Gastrocnemius medialis (tissue), 4 donors: ENCODE measurements at regions not wholly inside any gene's neighbourhood (a gene's known extent, or its start where the extent isn't known, plus 50 kb on each side); places are given as distances from the start of the nearest gene placed in this dataset.

ENCODE experiments used
- POLR2A ChIP-seq, 2 donors: fragments of 450-650 bp; IDR thresholded peaks; one replicate each; pipeline ENCODE4 v1.6.1; 2017; ENCODE audit warnings: antibody characterized with exemption in 2 of 2, mild to moderate bottlenecking in 2 of 2, moderate library complexity in 2 of 2
- TF ChIP-seq, protein P1 (sequence below), 5 experiments: fragments of 450-650 bp in 3 of 5; fragments of 200-600 bp in 2 of 5; sonication (generic) in 2 of 5; IDR thresholded peaks in 4 of 5; conservative IDR thresholded peaks in 1 of 5; 1 replicate in 4 of 5; 2 replicates in 1 of 5; pipeline ENCODE4 v1.5.1; 2016 to 2019; ENCODE audit warnings: antibody characterized with exemption in 5 of 5, mild to moderate bottlenecking in 3 of 5, moderate library complexity in 3 of 5

DNA sequence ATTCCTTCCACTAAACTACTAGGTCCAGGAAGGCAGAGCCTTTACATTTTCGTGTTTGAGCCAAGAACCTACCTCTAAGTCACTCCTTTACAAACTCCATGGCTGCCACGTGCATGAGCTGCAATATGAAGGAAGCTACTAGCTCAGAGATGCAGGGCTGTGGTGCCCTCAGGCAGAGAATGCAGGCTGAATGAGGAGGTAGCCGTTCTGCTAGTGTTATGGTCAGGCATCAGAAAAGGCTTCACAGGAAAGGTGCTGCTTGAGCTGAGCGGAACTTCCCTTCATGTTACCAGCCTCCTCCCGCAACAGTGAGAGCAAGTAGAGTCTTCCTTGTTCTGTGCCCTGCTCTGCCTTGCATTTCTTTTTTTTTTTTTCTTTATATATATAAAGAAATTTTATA is 148.3 kb upstream of the PACRGL start:
- TF ChIP-seq, protein P1, sequence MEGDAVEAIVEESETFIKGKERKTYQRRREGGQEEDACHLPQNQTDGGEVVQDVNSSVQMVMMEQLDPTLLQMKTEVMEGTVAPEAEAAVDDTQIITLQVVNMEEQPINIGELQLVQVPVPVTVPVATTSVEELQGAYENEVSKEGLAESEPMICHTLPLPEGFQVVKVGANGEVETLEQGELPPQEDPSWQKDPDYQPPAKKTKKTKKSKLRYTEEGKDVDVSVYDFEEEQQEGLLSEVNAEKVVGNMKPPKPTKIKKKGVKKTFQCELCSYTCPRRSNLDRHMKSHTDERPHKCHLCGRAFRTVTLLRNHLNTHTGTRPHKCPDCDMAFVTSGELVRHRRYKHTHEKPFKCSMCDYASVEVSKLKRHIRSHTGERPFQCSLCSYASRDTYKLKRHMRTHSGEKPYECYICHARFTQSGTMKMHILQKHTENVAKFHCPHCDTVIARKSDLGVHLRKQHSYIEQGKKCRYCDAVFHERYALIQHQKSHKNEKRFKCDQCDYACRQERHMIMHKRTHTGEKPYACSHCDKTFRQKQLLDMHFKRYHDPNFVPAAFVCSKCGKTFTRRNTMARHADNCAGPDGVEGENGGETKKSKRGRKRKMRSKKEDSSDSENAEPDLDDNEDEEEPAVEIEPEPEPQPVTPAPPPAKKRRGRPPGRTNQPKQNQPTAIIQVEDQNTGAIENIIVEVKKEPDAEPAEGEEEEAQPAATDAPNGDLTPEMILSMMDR (IDR thresholded peaks at IDR 0.05 in 4 of 5, conservative IDR thresholded peaks at IDR 0.05 in 1 of 5), result no peak
- no peak for TF ChIP-seq POLR2A (IDR thresholded peaks at IDR 0.05)
